ENCODE measurements at regions not wholly inside any gene's neighbourhood (a gene's known extent, or its start where the extent isn't known, plus 50 kb on each side); places are given as distances from the start of the nearest gene placed in this dataset.
"Not testable (repeated sequence)": the region's sequence is repeated elsewhere in the genome, so short reads cannot be mapped to it uniquely, and the experiment has no call there.

DNA sequence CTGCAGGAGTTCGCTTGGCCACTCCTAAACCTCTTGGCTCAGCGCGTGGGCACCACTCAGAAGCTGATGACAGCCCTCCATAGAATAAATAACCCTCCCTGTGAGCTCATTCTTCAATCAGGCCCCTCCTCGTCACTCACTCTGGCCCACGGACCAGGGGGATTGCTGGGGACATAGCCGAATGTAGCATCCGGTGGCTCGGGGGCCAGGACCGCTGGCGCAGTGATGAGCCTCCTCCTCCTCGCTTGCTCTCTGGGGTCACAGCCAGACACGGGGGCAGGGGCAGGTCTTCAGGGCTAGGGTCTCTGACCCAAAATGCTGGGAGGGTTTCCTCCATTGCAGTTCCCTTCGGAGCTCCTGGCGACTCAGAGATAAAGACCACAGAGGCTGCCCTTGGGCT lies 79.9 kb downstream of the TFAP2C start:
- peaks cover 0 to 3% of the 10 kb centered on the region in 2 donors for H3K9me3 ChIP-seq (ENCODE audit: control insufficient read depth in 2 of 2, low read length in 2 of 2)
- no peaks in the 10 kb centered on the region for H3K36me3 ChIP-seq (ENCODE audit: control insufficient read depth in 2 of 2, insufficient read depth in 2 of 2, low read length in 2 of 2)
- no peaks in the 10 kb centered on the region for H3K4me1 ChIP-seq (ENCODE audit: control insufficient read depth, insufficient read depth, low read length)
- H3K27ac ChIP-seq (ENCODE audit: low read length): no peak overlapping the region
- no peak overlapping the region for H3K9ac ChIP-seq (ENCODE audit: low read length in 2 of 2)
- peaks cover 0 to 2% of the 10 kb centered on the region in 2 donors for H3K27me3 ChIP-seq (ENCODE audit: control insufficient read depth in 1 of 2, insufficient read depth in 2 of 2, low read length in 2 of 2)
- H3K4me3 ChIP-seq (ENCODE audit: low read length in 2 of 2): no peak overlapping the region

DNA sequence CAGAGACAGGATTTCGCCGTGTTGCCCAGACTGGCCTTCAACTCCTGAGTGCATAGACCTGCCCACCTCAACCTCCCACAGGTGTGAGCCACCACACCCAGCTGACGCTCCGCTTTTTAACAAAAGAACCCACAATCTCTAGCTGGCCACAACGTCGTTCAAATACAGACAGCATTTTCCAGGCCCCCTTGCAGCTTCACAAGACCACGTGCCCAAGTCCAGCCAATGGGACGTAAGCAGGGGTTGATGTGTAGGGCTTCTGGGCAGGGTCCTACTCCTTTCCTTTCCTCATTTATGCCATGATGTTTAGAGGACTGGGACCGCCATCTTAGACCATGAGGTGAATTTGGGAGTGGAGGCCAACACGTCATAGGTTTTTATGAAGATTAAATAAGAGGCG lies 81.0 kb downstream of the TFAP2C start:
- no peak overlapping the region for H3K9ac ChIP-seq (ENCODE audit: low read length in 2 of 2)
- no peaks in the 10 kb centered on the region for H3K4me1 ChIP-seq (ENCODE audit: control insufficient read depth, insufficient read depth, low read length)
- H3K27me3 ChIP-seq (ENCODE audit: control insufficient read depth in 1 of 2, insufficient read depth in 2 of 2, low read length in 2 of 2): no peaks in the 10 kb centered on the region
- no peak overlapping the region for H3K4me3 ChIP-seq (ENCODE audit: low read length in 2 of 2)
- no peak overlapping the region for H3K27ac ChIP-seq (ENCODE audit: low read length)
- no peaks in the 10 kb centered on the region for H3K36me3 ChIP-seq (ENCODE audit: control insufficient read depth in 2 of 2, insufficient read depth in 2 of 2, low read length in 2 of 2)
- peaks cover 0 to 3% of the 10 kb centered on the region in 2 donors for H3K9me3 ChIP-seq (ENCODE audit: control insufficient read depth in 2 of 2, low read length in 2 of 2)

DNA sequence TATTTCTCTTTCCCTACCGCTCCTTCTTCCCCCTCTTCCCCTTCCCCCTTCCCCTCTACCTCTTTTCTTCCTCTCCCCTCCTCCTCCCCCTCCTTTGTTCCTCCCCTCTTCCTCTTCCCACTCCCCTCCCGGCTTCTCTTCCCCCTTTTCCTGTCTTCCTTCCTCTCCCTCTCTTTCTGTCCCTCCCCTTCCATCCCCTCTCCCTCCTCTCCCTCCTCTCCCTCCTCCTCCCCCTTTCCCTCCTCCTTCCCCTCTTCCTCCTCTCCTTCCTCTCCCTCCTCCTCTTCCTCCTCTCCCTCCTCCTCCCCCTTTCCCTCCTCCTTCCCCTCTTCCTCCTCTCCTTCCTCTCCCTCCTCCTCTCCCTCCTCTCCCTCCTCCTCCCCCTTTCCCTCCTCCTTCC lies 81.5 kb downstream of the TFAP2C start:
- not testable (repeated sequence) for H3K9me3 ChIP-seq (ENCODE audit: control insufficient read depth in 2 of 2, low read length in 2 of 2); H3K36me3 ChIP-seq (ENCODE audit: control insufficient read depth in 2 of 2, insufficient read depth in 2 of 2, low read length in 2 of 2); H3K4me1 ChIP-seq (ENCODE audit: control insufficient read depth, insufficient read depth, low read length); H3K27ac ChIP-seq (ENCODE audit: low read length); H3K9ac ChIP-seq (ENCODE audit: low read length in 2 of 2); H3K4me3 ChIP-seq (ENCODE audit: low read length in 2 of 2); H3K27me3 ChIP-seq (ENCODE audit: control insufficient read depth in 1 of 2, insufficient read depth in 2 of 2, low read length in 2 of 2)

DNA sequence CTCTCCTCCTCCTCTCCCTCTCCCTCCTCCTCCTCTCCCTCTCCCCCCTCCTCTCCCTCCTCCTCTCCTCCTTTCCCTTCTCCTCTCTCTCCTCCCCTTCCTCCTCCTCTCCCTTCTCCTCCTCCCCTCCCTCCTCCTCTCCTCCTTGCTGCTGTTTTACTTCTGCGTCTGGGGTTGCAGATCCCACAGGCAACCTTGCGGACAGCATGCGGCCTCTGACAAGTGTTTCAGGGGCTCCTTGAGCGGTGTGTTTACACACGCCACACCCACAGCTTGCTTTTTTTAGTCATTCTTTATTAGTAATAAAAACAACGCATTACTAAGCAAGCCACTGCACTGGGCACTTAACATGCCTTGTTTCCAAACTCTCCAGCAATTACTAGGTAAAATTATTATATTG lies 81.9 kb downstream of the TFAP2C start:
- Histone ChIP-seq H3K9ac (ENCODE audit: low read length in 2 of 2) (no peak overlapping the region), H3K4me3 (ENCODE audit: low read length in 2 of 2) (no peak overlapping the region), H3K4me1 (ENCODE audit: control insufficient read depth, insufficient read depth, low read length) (no peaks in the 10 kb centered on the region), H3K27me3 (ENCODE audit: control insufficient read depth in 1 of 2, insufficient read depth in 2 of 2, low read length in 2 of 2) (no peaks in the 10 kb centered on the region), H3K27ac (ENCODE audit: low read length) (no peak overlapping the region), H3K9me3 (ENCODE audit: control insufficient read depth in 2 of 2, low read length in 2 of 2) (peaks cover 0 to 3% of the 10 kb centered on the region in 2 donors), H3K36me3 (ENCODE audit: control insufficient read depth in 2 of 2, insufficient read depth in 2 of 2, low read length in 2 of 2) (no peaks in the 10 kb centered on the region)

DNA sequence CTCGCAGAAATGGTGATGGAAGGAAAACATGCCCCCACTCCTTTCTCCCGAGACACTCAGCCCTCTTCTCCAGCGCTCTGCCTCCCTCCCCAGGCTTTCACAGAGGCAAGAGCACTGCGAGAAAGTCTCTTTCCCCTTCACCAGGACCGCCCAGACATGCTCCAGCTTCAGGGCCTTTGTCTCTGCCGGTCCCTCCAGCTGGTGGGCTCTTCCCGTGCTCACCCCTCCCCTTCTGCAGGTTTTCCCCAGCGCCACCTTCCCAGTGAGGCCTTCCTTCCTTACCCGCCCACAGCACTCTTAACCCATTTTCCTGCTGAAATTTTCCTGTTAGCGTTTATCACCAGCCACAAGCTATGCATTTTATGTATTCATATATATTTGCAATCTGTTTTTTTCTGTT lies 86.2 kb downstream of the TFAP2C start:
- Histone ChIP-seq H3K4me1 (ENCODE audit: control insufficient read depth, insufficient read depth, low read length) (no peaks in the 10 kb centered on the region), H3K9me3 (ENCODE audit: control insufficient read depth in 2 of 2, low read length in 2 of 2) (peaks cover 0 to 3% of the 10 kb centered on the region in 2 donors), H3K9ac (ENCODE audit: low read length in 2 of 2) (no peak overlapping the region), H3K27me3 (ENCODE audit: control insufficient read depth in 1 of 2, insufficient read depth in 2 of 2, low read length in 2 of 2) (no peaks in the 10 kb centered on the region), H3K4me3 (ENCODE audit: low read length in 2 of 2) (no peak overlapping the region), H3K36me3 (ENCODE audit: control insufficient read depth in 2 of 2, insufficient read depth in 2 of 2, low read length in 2 of 2) (no peaks in the 10 kb centered on the region), H3K27ac (ENCODE audit: low read length) (no peak overlapping the region)

DNA sequence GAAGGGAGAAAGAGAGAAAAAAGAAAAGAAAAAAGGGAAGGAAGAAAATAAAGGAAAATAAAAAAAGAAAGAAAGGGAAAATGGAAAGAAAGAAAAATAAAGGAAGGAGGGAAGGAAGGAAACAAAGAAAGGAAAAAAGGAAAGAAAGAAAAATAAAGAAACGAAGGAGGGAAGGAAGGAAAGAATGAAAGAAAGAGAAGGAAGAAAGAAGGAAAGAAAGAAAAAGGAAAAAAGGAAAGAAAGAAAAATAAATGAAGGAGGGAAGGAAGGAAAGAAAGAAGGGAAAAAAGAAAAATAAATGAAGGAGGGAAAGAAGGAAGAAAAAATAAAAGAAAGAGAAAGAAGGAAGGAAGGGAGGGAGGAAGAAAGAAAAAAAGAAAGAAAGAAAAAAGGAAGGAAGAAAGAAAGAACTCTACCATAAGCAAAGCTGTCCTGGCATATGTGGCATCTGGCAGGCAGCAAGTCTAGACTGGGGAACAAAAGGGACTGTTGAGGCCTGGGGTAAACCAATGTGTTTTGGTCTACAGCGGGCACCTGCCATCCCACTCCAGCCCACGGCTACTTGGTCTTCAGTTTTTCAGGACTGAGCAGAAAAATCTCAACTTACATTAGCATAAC lies 86.9 kb downstream of the TFAP2C start:
- Histone ChIP-seq H3K4me3 (ENCODE audit: low read length in 2 of 2) (no peak overlapping the region), H3K4me1 (ENCODE audit: control insufficient read depth, insufficient read depth, low read length) (no peaks in the 10 kb centered on the region), H3K9me3 (ENCODE audit: control insufficient read depth in 2 of 2, low read length in 2 of 2) (peaks cover 0 to 3% of the 10 kb centered on the region in 2 donors), H3K36me3 (ENCODE audit: control insufficient read depth in 2 of 2, insufficient read depth in 2 of 2, low read length in 2 of 2) (no peaks in the 10 kb centered on the region), H3K9ac (ENCODE audit: low read length in 2 of 2) (no peak overlapping the region), H3K27me3 (ENCODE audit: control insufficient read depth in 1 of 2, insufficient read depth in 2 of 2, low read length in 2 of 2) (no peaks in the 10 kb centered on the region), H3K27ac (ENCODE audit: low read length) (no peak overlapping the region)

DNA sequence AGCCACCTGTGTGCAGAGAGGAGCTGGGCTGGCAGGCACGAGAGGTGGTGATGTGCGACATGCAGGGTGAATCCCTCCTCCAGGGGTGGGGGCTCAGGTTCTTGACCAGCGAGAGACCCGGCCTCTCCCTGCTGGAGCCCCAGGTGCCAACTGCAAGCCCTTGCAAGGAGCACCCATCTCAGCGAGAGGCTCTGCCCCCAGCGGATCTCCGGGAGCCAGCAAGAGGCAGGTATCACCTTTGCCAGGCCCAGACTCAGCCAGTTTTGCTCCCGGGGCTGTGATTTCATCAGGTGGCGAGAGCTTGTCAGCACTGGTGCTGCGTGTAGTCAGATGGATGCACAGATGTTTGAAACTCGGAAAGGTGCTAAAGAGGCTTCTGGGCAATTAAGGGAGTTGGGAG lies 87.7 kb downstream of the TFAP2C start:
- H3K36me3 ChIP-seq (ENCODE audit: control insufficient read depth in 2 of 2, insufficient read depth in 2 of 2, low read length in 2 of 2): no peaks in the 10 kb centered on the region
- no peak overlapping the region for H3K4me3 ChIP-seq (ENCODE audit: low read length in 2 of 2)
- H3K27ac ChIP-seq (ENCODE audit: low read length): no peak overlapping the region
- H3K9ac ChIP-seq (ENCODE audit: low read length in 2 of 2): no peak overlapping the region
- no peaks in the 10 kb centered on the region for H3K4me1 ChIP-seq (ENCODE audit: control insufficient read depth, insufficient read depth, low read length)
- H3K27me3 ChIP-seq (ENCODE audit: control insufficient read depth in 1 of 2, insufficient read depth in 2 of 2, low read length in 2 of 2): no peaks in the 10 kb centered on the region
- H3K9me3 ChIP-seq (ENCODE audit: control insufficient read depth in 2 of 2, low read length in 2 of 2): peaks cover 0 to 3% of the 10 kb centered on the region in 2 donors

DNA sequence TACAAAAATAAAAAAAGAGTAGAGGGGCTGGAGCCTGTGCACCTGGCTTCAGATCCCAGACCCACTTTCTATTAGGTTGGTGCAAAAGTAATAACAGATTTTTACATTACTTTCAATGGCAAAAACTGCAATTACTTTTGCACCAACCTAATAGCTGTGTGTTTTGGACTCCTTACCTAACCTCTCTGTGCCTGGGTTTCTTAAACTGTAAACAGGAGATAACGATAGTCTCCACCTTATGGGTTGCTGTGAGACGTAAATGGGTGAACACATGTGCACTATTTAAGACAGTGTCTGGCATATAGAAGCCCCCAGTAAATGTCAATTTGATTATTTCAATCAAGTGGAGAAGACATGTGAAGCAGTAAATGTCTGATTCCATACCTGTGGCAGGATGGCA lies 89.7 kb downstream of the TFAP2C start:
- Histone ChIP-seq H3K4me1 (ENCODE audit: control insufficient read depth, insufficient read depth, low read length) (no peaks in the 10 kb centered on the region), H3K9me3 (ENCODE audit: control insufficient read depth in 2 of 2, low read length in 2 of 2) (no peaks in the 10 kb centered on the region), H3K4me3 (ENCODE audit: low read length in 2 of 2) (no peak overlapping the region), H3K36me3 (ENCODE audit: control insufficient read depth in 2 of 2, insufficient read depth in 2 of 2, low read length in 2 of 2) (no peaks in the 10 kb centered on the region), H3K27me3 (ENCODE audit: control insufficient read depth in 1 of 2, insufficient read depth in 2 of 2, low read length in 2 of 2) (no peaks in the 10 kb centered on the region), H3K9ac (ENCODE audit: low read length in 2 of 2) (no peak overlapping the region), H3K27ac (ENCODE audit: low read length) (no peak overlapping the region)

DNA sequence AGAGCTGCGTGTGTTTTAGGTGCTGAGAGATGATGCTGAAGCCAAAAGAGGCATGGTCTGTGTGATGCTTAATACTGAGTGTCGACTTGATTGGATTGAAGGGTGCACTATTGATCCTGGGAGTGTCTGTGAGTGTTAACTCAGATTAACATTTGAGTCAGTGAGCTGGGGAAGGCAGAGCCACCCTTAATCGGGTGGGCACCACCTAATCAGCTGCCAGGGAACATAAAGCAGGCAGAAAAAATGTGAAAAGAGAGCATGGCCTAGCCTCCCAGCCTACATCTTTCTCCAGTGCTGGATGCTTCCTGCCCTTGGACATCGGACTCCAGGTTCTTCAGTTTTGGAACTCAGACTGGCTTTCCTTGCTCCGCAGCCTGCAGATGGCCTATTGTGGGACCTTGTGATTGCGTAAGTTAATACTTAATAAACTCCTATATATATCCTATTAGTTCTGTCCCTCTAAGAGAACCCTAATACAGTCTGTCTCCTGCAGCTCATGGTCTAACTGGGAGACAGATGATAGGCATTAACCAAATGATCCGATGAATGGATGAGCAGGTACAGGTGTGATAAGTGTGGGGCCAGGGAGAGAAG lies 91.6 kb downstream of the TFAP2C start:
- Histone ChIP-seq H3K4me1 (ENCODE audit: control insufficient read depth, insufficient read depth, low read length) (no peaks in the 10 kb centered on the region), H3K4me3 (ENCODE audit: low read length in 2 of 2) (no peak overlapping the region), H3K27ac (ENCODE audit: low read length) (no peak overlapping the region), H3K9ac (ENCODE audit: low read length in 2 of 2) (no peak overlapping the region), H3K36me3 (ENCODE audit: control insufficient read depth in 2 of 2, insufficient read depth in 2 of 2, low read length in 2 of 2) (no peaks in the 10 kb centered on the region), H3K27me3 (ENCODE audit: control insufficient read depth in 1 of 2, insufficient read depth in 2 of 2, low read length in 2 of 2) (no peaks in the 10 kb centered on the region), H3K9me3 (ENCODE audit: control insufficient read depth in 2 of 2, low read length in 2 of 2) (no peaks in the 10 kb centered on the region)

DNA sequence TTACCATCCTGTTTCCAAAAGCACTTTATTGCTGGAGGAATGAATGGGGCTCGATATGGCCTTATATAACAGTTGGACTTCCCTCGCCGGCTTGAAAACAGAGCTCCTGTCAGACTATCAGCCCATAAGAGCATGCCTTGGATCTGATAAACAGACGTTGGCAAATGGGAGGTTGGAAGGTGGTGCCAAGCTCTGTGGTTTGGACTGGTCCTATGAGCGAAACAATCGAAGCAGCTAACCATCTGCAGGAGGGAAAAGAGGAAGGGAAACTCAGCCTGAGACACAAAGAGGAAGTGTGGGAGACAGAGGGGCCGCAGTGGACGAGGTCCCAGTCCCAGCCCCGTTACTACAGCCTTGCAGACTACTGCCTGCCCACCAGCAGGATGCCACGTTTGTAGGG lies 92.9 kb downstream of the TFAP2C start:
- Histone ChIP-seq H3K36me3 (ENCODE audit: control insufficient read depth in 2 of 2, insufficient read depth in 2 of 2, low read length in 2 of 2) (no peaks in the 10 kb centered on the region), H3K9ac (ENCODE audit: low read length in 2 of 2) (no peak overlapping the region), H3K9me3 (ENCODE audit: control insufficient read depth in 2 of 2, low read length in 2 of 2) (no peaks in the 10 kb centered on the region), H3K27me3 (ENCODE audit: control insufficient read depth in 1 of 2, insufficient read depth in 2 of 2, low read length in 2 of 2) (no peaks in the 10 kb centered on the region), H3K4me1 (ENCODE audit: control insufficient read depth, insufficient read depth, low read length) (no peaks in the 10 kb centered on the region), H3K4me3 (ENCODE audit: low read length in 2 of 2) (no peak overlapping the region), H3K27ac (ENCODE audit: low read length) (no peak overlapping the region)

DNA sequence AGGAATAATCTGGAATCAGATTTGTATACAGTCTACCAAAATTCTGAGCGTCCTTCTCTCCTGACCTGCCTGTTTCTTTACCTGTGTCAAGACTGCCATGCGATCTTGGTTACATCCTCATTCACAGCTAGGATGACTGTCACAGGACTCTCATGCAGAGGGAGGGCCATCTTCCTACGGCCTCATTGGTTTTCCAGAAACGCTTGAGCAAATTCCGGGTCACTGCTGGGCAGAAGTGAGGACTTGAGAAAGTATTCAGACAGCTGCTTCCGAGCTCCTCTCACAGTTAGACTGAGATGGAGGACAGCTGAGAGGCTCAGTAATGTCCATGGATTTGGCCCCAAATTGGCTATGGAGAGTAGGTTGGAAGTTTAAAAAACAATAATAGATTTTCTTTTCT lies 94.2 kb downstream of the TFAP2C start:
- no peak overlapping the region for H3K27ac ChIP-seq (ENCODE audit: low read length)
- H3K9ac ChIP-seq (ENCODE audit: low read length in 2 of 2): no peak overlapping the region
- H3K4me1 ChIP-seq (ENCODE audit: control insufficient read depth, insufficient read depth, low read length): no peaks in the 10 kb centered on the region
- H3K9me3 ChIP-seq (ENCODE audit: control insufficient read depth in 2 of 2, low read length in 2 of 2): no peaks in the 10 kb centered on the region
- H3K27me3 ChIP-seq (ENCODE audit: control insufficient read depth in 1 of 2, insufficient read depth in 2 of 2, low read length in 2 of 2): no peaks in the 10 kb centered on the region
- no peak overlapping the region for H3K4me3 ChIP-seq (ENCODE audit: low read length in 2 of 2)
- H3K36me3 ChIP-seq (ENCODE audit: control insufficient read depth in 2 of 2, insufficient read depth in 2 of 2, low read length in 2 of 2): no peaks in the 10 kb centered on the region
